HepG2 (cell line): ENCODE measurements at regions not wholly inside any gene's neighbourhood (a gene's known extent, or its start where the extent isn't known, plus 50 kb on each side); places are given as distances from the start of the nearest gene placed in this dataset.

Source experiments
- HNRNPH1 ChIP-seq: fragments of 200-400 bp; formaldehyde crosslinking; optimal IDR thresholded peaks from 2 replicates; pipeline ENCODE3; 2017; ENCODE audit warnings: mild to moderate bottlenecking, low read depth, low read length
- KDM5A ChIP-seq: fragments of 200-600 bp; sonication (generic); IDR thresholded peaks from 2 replicates; pipeline ENCODE4 v1.7.0; 2018; ENCODE audit warnings: antibody characterized with exemption, mild to moderate bottlenecking, low read length, borderline replicate concordance
- KLF9 ChIP-seq: IDR thresholded peaks from 2 replicates; pipeline ENCODE4 v1.6.1; 2016; ENCODE audit warnings: low read depth
- PCBP1 ChIP-seq: fragments of 200-400 bp; formaldehyde crosslinking; IDR thresholded peaks from 2 replicates; pipeline ENCODE4 v1.6.1; 2017; ENCODE audit warnings: mild to moderate bottlenecking, low read depth, low read length, borderline replicate concordance
- POLR2A ChIP-seq, 2 experiments: IDR thresholded peaks; 2 replicates each; pipeline ENCODE4 v1.6.1; 2011; ENCODE audit warnings: low read depth in 2 of 2, low read length in 2 of 2, mild to moderate bottlenecking in 1 of 2, moderate library complexity in 1 of 2; ENCODE audit not compliant: insufficient read depth in 1 of 2
- TP53 ChIP-seq: sonication (generic); formaldehyde crosslinking; conservative IDR thresholded peaks from 2 replicates; pipeline ENCODE4 v1.4.0; 2020; ENCODE audit warnings: missing genetic modification reagents
- ZFY ChIP-seq: sonication (generic); formaldehyde crosslinking; IDR thresholded peaks from 2 replicates; pipeline ENCODE4 v1.4.0; 2020; ENCODE audit warnings: missing genetic modification reagents
- ZNF12 ChIP-seq: sonication (generic); formaldehyde crosslinking; IDR thresholded peaks from 2 replicates; pipeline ENCODE4 v1.5.0; 2020; ENCODE audit warnings: missing genetic modification reagents
- ZNF598 ChIP-seq: sonication (generic); formaldehyde crosslinking; IDR thresholded peaks from 2 replicates; pipeline ENCODE4 v1.5.1; 2020; ENCODE audit warnings: mild to moderate bottlenecking, missing genetic modification reagents, borderline replicate concordance
- TF ChIP-seq, protein P1 (sequence below): sonication (generic); formaldehyde crosslinking; IDR thresholded peaks from 2 replicates; pipeline ENCODE4 v1.5.0; 2020; ENCODE audit warnings: mild to moderate bottlenecking, missing genetic modification reagents, moderate library complexity
- TF ChIP-seq, protein P2 (sequence below): sonication (generic); formaldehyde crosslinking; IDR thresholded peaks from 2 replicates; pipeline ENCODE4 v1.5.0; 2020; ENCODE audit warnings: missing genetic modification reagents
- TF ChIP-seq, protein P3 (sequence below): sonication (generic); formaldehyde crosslinking; IDR thresholded peaks from 2 replicates; pipeline ENCODE4 v1.4.0; 2020; ENCODE audit warnings: missing genetic modification reagents

DNA sequence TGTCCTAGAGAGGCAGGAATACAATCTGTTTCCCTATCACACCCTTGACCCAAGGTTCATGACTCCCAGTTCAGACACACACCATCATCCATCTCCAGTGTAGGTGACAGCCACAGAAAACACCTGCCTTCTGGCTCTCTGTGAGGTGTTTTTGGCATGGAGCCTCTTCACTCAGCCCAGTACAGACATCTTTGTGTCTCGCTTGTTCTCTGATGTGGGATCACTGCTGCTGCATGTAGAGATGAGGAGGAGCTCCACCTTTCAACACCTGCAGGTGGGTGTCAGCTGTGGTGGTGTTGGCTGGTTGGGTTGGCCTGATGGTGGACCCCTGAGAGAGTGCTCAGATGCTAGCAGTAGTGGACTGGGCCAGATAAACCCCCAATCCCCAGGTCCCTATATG, 916.7 kb upstream of the B3GALT2 start:
- TF ChIP-seq ZNF12 (CRISPR knock-in tag) (no peak), HNRNPH1 (no peak), ZFY (CRISPR knock-in tag) (no peak), POLR2A (IDR thresholded peaks at IDR 0.05; ENCODE audit: insufficient read depth in 1 of 2, low read depth in 2 of 2, low read length in 2 of 2) (no peak), ZNF598 (CRISPR knock-in tag) (no peak), PCBP1 (no peak), KLF9 (no peak), KDM5A (no peak), TP53 (CRISPR knock-in tag) (no peak)
- TF ChIP-seq, protein P1, sequence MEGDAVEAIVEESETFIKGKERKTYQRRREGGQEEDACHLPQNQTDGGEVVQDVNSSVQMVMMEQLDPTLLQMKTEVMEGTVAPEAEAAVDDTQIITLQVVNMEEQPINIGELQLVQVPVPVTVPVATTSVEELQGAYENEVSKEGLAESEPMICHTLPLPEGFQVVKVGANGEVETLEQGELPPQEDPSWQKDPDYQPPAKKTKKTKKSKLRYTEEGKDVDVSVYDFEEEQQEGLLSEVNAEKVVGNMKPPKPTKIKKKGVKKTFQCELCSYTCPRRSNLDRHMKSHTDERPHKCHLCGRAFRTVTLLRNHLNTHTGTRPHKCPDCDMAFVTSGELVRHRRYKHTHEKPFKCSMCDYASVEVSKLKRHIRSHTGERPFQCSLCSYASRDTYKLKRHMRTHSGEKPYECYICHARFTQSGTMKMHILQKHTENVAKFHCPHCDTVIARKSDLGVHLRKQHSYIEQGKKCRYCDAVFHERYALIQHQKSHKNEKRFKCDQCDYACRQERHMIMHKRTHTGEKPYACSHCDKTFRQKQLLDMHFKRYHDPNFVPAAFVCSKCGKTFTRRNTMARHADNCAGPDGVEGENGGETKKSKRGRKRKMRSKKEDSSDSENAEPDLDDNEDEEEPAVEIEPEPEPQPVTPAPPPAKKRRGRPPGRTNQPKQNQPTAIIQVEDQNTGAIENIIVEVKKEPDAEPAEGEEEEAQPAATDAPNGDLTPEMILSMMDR (CRISPR knock-in tag), result no peak
- TF ChIP-seq, protein P2, sequence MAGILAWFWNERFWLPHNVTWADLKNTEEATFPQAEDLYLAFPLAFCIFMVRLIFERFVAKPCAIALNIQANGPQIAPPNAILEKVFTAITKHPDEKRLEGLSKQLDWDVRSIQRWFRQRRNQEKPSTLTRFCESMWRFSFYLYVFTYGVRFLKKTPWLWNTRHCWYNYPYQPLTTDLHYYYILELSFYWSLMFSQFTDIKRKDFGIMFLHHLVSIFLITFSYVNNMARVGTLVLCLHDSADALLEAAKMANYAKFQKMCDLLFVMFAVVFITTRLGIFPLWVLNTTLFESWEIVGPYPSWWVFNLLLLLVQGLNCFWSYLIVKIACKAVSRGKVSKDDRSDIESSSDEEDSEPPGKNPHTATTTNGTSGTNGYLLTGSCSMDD (CRISPR knock-in tag), result no peak
- TF ChIP-seq, protein P3, sequence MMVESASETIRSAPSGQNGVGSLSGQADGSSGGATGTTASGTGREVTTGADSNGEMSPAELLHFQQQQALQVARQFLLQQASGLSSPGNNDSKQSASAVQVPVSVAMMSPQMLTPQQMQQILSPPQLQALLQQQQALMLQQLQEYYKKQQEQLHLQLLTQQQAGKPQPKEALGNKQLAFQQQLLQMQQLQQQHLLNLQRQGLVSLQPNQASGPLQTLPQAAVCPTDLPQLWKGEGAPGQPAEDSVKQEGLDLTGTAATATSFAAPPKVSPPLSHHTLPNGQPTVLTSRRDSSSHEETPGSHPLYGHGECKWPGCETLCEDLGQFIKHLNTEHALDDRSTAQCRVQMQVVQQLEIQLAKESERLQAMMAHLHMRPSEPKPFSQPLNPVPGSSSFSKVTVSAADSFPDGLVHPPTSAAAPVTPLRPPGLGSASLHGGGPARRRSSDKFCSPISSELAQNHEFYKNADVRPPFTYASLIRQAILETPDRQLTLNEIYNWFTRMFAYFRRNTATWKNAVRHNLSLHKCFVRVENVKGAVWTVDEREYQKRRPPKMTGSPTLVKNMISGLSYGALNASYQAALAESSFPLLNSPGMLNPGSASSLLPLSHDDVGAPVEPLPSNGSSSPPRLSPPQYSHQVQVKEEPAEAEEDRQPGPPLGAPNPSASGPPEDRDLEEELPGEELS (CRISPR knock-in tag), result no peak
